Activated CD8-positive, alpha-beta T cell treated with anti-CD3 and anti-CD28 coated beads for 36 hours (primary cell): ENCODE measurements at regions not wholly inside any gene's neighbourhood (a gene's known extent, or its start where the extent isn't known, plus 50 kb on each side); places are given as distances from the start of the nearest gene placed in this dataset.
"Not testable (repeated sequence)": the region's sequence is repeated elsewhere in the genome, so short reads cannot be mapped to it uniquely, and the experiment has no call there.

ENCODE experiments used
- ATAC-seq: fragments of 200-7000 bp; cut with Tn5 transposase; one replicate; pipeline ENCODE4 v1.10.0; 2021; ENCODE audit warnings: mild to moderate bottlenecking, moderate library complexity
- CTCF ChIA-PET: fragments of 350-600 bp; sonication (Branson Sonifier 250); formaldehyde crosslinking; loops from one replicate; lab custom pipeline; 2021; ENCODE audit warnings: antibody characterized with exemption; lab: Charles Lee
- POLR2A ChIA-PET: fragments of 350-600 bp; sonication (Branson Sonifier 250); formaldehyde crosslinking; loops from one replicate; lab custom pipeline; 2021; ENCODE audit warnings: antibody characterized with exemption; lab: Charles Lee
- DNase-seq: peaks from one replicate; pipeline ENCODE4 v3.0.0-alpha.2; 2020
- H3K27ac Mint-ChIP-seq: one replicate; pipeline ENCODE4 v1.8.0; 2021; ENCODE audit warnings: mild to moderate bottlenecking, mixed read lengths
- H3K27me3 Mint-ChIP-seq: one replicate; pipeline ENCODE4 v1.8.0; 2021; ENCODE audit warnings: mixed read lengths
- H3K36me3 Mint-ChIP-seq: one replicate; pipeline ENCODE4 v1.8.0; 2021; ENCODE audit warnings: low read depth, mixed read lengths
- H3K4me1 Mint-ChIP-seq: one replicate; pipeline ENCODE4 v1.8.0; 2021; ENCODE audit warnings: low read depth, mixed read lengths
- H3K4me3 Mint-ChIP-seq: one replicate; pipeline ENCODE4 v1.8.0; 2021; ENCODE audit warnings: mild to moderate bottlenecking, moderate library complexity, mixed read lengths
- H3K9me3 Mint-ChIP-seq: one replicate; pipeline ENCODE4 v1.8.0; 2021; ENCODE audit warnings: mixed read lengths
- intact Hi-C: fragments of 100-400 bp; cut with micrococcal nuclease; formaldehyde crosslinking; loops from one replicate; pipeline ENCODE4 v1.10.0; 2022
- TF ChIP-seq, protein P1 (sequence below): fragments of 200-600 bp; IDR thresholded peaks from one replicate; pipeline ENCODE4 v1.8.0; 2022; ENCODE audit warnings: antibody characterized with exemption, mild to moderate bottlenecking

DNA sequence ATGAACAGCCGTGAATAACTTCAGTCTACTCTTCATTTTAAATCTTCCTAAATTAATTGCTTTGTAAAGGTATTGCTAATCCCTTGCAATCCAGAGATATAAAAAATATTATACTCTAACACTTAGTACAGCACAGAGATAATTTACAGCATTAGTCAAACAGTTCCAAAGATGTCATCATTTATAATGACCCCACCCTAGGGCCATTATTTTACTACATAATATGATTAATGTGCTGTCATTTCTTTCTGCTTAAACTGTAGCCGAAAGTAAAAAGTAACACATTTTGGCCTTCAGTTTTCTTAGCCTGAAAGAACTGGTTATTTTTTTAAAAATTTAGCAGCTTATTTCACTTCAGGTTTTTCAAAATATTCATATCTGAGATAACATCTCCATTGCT is 256.3 kb upstream of the RFC3 start:
- Mint-ChIP-seq H3K27me3 (peaks cover 7% of the 10 kb centered on the region), H3K27ac (no peak overlapping the region), H3K9me3 (no peaks in the 10 kb centered on the region), H3K4me1 (no peaks in the 10 kb centered on the region), H3K36me3 (no peaks in the 10 kb centered on the region), H3K4me3 (no peak overlapping the region)
- intact Hi-C loops, result no loop called here
- DNase-seq (no peak), ATAC-seq (no peak)
- TF ChIP-seq, protein P1, sequence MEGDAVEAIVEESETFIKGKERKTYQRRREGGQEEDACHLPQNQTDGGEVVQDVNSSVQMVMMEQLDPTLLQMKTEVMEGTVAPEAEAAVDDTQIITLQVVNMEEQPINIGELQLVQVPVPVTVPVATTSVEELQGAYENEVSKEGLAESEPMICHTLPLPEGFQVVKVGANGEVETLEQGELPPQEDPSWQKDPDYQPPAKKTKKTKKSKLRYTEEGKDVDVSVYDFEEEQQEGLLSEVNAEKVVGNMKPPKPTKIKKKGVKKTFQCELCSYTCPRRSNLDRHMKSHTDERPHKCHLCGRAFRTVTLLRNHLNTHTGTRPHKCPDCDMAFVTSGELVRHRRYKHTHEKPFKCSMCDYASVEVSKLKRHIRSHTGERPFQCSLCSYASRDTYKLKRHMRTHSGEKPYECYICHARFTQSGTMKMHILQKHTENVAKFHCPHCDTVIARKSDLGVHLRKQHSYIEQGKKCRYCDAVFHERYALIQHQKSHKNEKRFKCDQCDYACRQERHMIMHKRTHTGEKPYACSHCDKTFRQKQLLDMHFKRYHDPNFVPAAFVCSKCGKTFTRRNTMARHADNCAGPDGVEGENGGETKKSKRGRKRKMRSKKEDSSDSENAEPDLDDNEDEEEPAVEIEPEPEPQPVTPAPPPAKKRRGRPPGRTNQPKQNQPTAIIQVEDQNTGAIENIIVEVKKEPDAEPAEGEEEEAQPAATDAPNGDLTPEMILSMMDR, result no peak
- POLR2A ChIA-PET, result no interaction called here
- CTCF ChIA-PET, result no interaction called here

DNA sequence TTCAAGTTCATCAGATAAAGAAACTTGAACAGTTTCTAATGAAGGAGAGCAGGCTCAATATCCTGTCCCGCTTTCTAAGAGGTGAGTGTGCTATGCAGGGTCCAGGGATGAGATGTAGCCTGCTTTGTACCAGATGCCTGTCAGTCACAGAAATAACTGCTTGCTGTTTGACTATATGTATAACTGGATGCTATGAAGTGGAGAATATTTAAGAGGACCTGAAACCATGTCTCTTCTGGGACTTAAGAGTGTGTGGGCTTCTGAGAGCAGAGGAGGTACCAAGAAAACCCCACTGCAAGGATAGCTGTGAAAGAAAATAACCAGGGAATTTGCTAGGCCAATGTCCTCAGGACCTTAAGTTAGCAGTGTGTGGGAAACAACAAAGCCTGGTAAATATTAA is 246.3 kb upstream of the RFC3 start:
- Mint-ChIP-seq H3K4me1 (no peaks in the 10 kb centered on the region), H3K27ac (no peak overlapping the region), H3K9me3 (no peaks in the 10 kb centered on the region), H3K36me3 (no peaks in the 10 kb centered on the region), H3K27me3 (no peaks in the 10 kb centered on the region), H3K4me3 (no peak overlapping the region)
- ATAC-seq (no peak), DNase-seq (no peak)
- POLR2A ChIA-PET, result no interaction called here
- CTCF ChIA-PET, result no interaction called here
- intact Hi-C loops, result no loop called here
- TF ChIP-seq, protein P1, result no peak

DNA sequence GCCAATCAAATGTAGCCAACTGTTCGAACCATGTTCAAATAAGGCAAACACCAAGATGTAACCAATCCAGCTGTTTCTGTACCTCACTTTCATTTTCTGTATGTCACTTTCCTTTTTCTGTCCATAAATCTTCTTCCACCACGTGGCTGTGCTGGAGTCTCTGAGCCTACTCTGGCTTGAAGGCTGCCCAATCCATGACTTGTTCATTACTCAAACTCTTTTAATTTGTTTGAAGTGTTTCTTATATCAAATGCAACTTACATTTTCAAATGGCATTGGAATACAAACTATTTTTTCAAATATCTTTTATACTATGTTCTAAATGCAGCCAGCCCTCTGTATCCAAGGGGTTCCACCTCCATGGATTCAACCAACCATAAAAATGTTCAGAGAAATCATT is 245.6 kb upstream of the RFC3 start:
- ATAC-seq, H3K9me3 Mint-ChIP-seq, H3K4me3 Mint-ChIP-seq, H3K36me3 Mint-ChIP-seq, H3K4me1 Mint-ChIP-seq, POLR2A ChIA-PET, H3K27me3 Mint-ChIP-seq, intact Hi-C loops, H3K27ac Mint-ChIP-seq, CTCF ChIA-PET: not testable (repeated sequence)
- DNase-seq, result peak; percentile 3

DNA sequence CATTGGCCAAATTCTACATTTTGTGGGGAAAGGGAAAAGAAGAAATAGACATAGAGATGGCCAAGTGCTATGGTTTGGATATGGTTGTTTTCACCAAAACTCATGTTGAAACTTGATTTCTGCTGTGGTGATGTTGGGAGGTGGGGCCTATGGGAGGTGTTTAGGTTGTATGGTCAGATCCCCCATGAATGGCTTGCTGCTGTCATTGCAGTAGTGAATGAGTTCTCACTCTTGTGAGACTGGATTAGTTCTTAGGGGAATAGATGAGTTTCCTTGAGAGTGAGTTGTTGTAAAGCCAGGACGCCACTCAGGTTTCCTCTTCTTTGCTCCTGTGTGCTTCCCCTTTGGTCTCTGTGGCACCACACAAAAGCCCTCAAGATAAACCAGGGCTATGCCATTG is 242.6 kb upstream of the RFC3 start:
- ChIA-PET CTCF (no interaction called here), POLR2A (no interaction called here)
- Mint-ChIP-seq H3K4me1 (no peaks in the 10 kb centered on the region), H3K36me3 (no peaks in the 10 kb centered on the region), H3K27ac (no peak overlapping the region), H3K4me3 (no peak overlapping the region), H3K27me3 (peaks cover 15% of the 10 kb centered on the region), H3K9me3 (no peaks in the 10 kb centered on the region)
- intact Hi-C loops, result no loop called here
- no peak for ATAC-seq
- TF ChIP-seq, protein P1, result no peak
- no peak for DNase-seq

DNA sequence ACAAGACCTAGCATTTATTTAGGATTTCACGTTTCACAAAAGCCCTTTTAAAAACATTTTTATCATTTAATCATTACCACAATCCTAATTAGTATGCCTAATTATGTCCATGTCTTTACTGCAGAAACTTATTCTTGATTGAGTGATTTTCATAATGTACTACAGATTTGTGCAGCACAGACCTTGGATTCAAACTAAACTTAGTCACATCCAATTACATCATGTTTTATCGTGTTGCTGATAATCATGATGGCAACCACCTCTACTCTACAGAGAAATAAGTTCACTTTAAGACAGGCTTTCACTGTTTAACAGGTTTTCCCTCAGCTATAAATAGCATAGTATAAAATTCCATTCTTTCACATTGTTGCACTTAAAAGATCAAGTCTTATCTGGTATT is 240.9 kb upstream of the RFC3 start:
- Mint-ChIP-seq H3K4me3 (no peak overlapping the region), H3K27me3 (peaks cover 15% of the 10 kb centered on the region), H3K27ac (no peak overlapping the region), H3K9me3 (no peaks in the 10 kb centered on the region), H3K36me3 (no peaks in the 10 kb centered on the region), H3K4me1 (no peaks in the 10 kb centered on the region)
- ChIA-PET CTCF (no interaction called here), POLR2A (interaction anchor here (1.2 kb wide), 1 partner anchor 33 kb away, joined by 3 read pairs; no protein-coding TSS in a partner anchor)
- no peak for DNase-seq
- no peak for ATAC-seq
- TF ChIP-seq, protein P1, result no peak
- intact Hi-C loops, result no loop called here

DNA sequence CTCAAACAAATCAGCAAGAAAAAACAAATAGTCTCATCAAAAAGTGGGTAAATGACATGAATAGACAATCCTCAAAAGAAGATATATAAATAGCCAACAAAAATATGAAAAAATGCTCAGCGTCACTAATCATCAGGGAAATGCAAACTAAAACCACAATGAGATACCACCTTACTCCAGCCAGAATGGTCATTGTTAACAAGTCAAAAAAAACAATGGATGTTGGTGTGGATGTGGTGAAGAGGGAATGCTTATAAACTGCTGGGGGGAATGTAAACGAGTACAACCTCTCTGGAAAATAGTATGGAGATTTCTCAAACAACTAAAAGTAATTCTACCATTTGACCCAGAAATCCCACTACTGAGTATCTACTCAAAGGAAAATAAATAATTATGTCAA is 239.2 kb upstream of the RFC3 start:
- ATAC-seq (no peak), DNase-seq (no peak)
- TF ChIP-seq, protein P1, result no peak
- Mint-ChIP-seq H3K27ac (no peak overlapping the region), H3K4me1 (no peaks in the 10 kb centered on the region), H3K36me3 (no peaks in the 10 kb centered on the region), H3K4me3 (no peak overlapping the region), H3K9me3 (no peaks in the 10 kb centered on the region), H3K27me3 (peaks cover 15% of the 10 kb centered on the region)
- CTCF ChIA-PET, result no interaction called here
- POLR2A ChIA-PET, result no interaction called here
- intact Hi-C loops, result no loop called here
